ENCODE measurements at regions not wholly inside any gene's neighbourhood (a gene's known extent, or its start where the extent isn't known, plus 50 kb on each side); places are given as distances from the start of the nearest gene placed in this dataset.
A peak's percentile ranks its signal among the peaks of the same experiment; 100 is the strongest.

DNA sequence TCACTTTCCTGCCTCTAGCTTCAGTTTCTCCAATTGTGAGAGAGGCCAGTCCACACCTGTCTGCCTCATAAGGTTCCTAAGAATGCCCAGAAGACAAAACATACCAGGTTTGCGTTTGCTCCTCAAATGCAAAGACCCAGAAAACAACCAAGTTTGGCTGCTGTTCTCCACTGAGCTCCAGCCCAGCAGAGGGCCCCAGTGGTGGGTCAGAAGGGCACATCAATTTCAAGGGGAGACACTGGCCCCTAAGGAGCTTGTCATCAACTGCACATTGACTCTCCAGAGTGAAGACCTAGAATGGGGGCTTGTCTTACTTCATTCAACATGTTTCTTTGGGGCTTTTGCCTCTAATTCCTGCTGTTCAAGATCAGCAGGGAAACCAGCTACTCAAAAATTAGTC is 127.9 kb upstream of the SLC6A11 start:
- Histone ChIP-seq H3K79me2 (replicated peaks; ENCODE audit: insufficient read depth) (no peaks in the 10 kb centered on the region), H3F3A (replicated peaks; ENCODE audit: low read depth) (no peaks in the 10 kb centered on the region), H2AFZ (no peak overlapping the region), H3K4me2 (no peak overlapping the region), H3K27ac (ENCODE audit: low read depth) (no peak overlapping the region), H3K27me3 (ENCODE audit: insufficient read depth) (no peaks in the 10 kb centered on the region), H3K4me1 (ENCODE audit: insufficient read depth) (no peaks in the 10 kb centered on the region), H3K36me3 (ENCODE audit: insufficient read depth) (no peaks in the 10 kb centered on the region), H4K20me1 (replicated peaks; ENCODE audit: insufficient read depth) (no peaks in the 10 kb centered on the region), H3K9me2 (ENCODE audit: insufficient read depth) (no peaks in the 10 kb centered on the region), H3K4me3 (no peak overlapping the region)
- H3K27ac Mint-ChIP-seq: no peak overlapping the region
- peak; percentile 64 for ATAC-seq
- no peaks in the 10 kb centered on the region for H3K4me1 Mint-ChIP-seq
- H3K36me3 Mint-ChIP-seq (ENCODE audit: low read depth): no peaks in the 10 kb centered on the region
- TF ChIP-seq, protein P1, sequence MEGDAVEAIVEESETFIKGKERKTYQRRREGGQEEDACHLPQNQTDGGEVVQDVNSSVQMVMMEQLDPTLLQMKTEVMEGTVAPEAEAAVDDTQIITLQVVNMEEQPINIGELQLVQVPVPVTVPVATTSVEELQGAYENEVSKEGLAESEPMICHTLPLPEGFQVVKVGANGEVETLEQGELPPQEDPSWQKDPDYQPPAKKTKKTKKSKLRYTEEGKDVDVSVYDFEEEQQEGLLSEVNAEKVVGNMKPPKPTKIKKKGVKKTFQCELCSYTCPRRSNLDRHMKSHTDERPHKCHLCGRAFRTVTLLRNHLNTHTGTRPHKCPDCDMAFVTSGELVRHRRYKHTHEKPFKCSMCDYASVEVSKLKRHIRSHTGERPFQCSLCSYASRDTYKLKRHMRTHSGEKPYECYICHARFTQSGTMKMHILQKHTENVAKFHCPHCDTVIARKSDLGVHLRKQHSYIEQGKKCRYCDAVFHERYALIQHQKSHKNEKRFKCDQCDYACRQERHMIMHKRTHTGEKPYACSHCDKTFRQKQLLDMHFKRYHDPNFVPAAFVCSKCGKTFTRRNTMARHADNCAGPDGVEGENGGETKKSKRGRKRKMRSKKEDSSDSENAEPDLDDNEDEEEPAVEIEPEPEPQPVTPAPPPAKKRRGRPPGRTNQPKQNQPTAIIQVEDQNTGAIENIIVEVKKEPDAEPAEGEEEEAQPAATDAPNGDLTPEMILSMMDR (conservative IDR thresholded peaks at IDR 0.05; ENCODE audit: low read depth in 2 of 2): peak; percentile 32 to 60; a peak in 3 of 4 replicates
- TF ChIP-seq NANOG (IDR thresholded peaks at IDR 0.05; ENCODE audit: borderline replicate concordance): no peak
- peaks cover 2% of the 10 kb centered on the region for H3K27me3 Mint-ChIP-seq (ENCODE audit: insufficient read depth, low read depth, poor library complexity)
- no peaks in the 10 kb centered on the region for H3K9me3 Mint-ChIP-seq
- no peak overlapping the region for H3K4me3 Mint-ChIP-seq
- DNase-seq (ENCODE audit: low spot score): peak; percentile 25

DNA sequence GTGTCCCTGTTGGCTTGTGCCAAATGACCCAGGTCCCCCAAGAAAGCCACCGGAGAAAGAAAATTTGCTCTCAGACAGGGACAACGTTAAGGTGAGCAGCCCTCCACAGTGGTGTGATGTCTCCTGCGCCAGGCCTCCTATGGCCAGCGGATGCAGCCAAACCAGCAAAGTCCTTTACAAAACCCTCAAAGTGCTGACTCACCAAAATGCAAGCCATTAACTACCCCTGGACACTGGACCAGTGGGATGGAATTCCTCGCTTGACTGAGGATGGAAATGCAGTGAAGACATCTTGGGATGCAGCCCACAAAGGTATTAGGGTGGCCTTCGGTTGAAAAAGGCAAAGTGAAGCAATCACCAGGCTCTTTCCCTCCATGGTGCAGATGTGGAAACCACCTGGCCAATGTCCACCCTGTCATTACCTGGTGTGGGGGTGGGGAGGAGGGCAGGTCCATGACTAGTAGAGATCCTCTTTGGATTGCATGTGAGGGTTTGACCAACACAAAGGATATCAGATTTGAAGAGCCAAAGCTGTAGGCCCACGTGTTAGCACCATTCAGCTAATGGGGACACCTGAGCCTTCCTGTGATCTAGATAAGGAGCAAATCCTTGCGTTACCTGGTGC is 127.4 kb upstream of the SLC6A11 start:
- Histone ChIP-seq H3K4me1 (ENCODE audit: insufficient read depth) (no peaks in the 10 kb centered on the region), H2AFZ (no peak overlapping the region), H3F3A (replicated peaks; ENCODE audit: low read depth) (no peaks in the 10 kb centered on the region), H3K36me3 (ENCODE audit: insufficient read depth) (no peaks in the 10 kb centered on the region), H3K9me2 (ENCODE audit: insufficient read depth) (no peaks in the 10 kb centered on the region), H3K27me3 (ENCODE audit: insufficient read depth) (no peaks in the 10 kb centered on the region), H4K20me1 (replicated peaks; ENCODE audit: insufficient read depth) (no peaks in the 10 kb centered on the region), H3K4me2 (no peak overlapping the region), H3K4me3 (no peak overlapping the region), H3K27ac (ENCODE audit: low read depth) (no peak overlapping the region), H3K79me2 (replicated peaks; ENCODE audit: insufficient read depth) (no peaks in the 10 kb centered on the region)
- Mint-ChIP-seq H3K4me1 (no peaks in the 10 kb centered on the region), H3K27me3 (ENCODE audit: insufficient read depth, low read depth, poor library complexity) (peaks cover 2% of the 10 kb centered on the region), H3K9me3 (no peaks in the 10 kb centered on the region), H3K27ac (no peak overlapping the region), H3K4me3 (no peak overlapping the region), H3K36me3 (ENCODE audit: low read depth) (no peaks in the 10 kb centered on the region)
- ATAC-seq (no peak), DNase-seq (ENCODE audit: low spot score) (no peak)
- TF ChIP-seq ZNF331 (CRISPR knock-in tag; IDR thresholded peaks at IDR 0.05; ENCODE audit: low read depth) (no peak), STAT1 (IDR thresholded peaks at IDR 0.05; ENCODE audit: unreplicated experiment) (no peak), EZH2 (IDR thresholded peaks at IDR 0.05; ENCODE audit: low read depth, unreplicated experiment) (no peak), CREB1 (CRISPR knock-in tag; IDR thresholded peaks at IDR 0.05; ENCODE audit: low read depth) (no peak), POLR2AphosphoS5 (IDR thresholded peaks at IDR 0.05; ENCODE audit: low read depth) (no peak)
- TF ChIP-seq, protein P2, sequence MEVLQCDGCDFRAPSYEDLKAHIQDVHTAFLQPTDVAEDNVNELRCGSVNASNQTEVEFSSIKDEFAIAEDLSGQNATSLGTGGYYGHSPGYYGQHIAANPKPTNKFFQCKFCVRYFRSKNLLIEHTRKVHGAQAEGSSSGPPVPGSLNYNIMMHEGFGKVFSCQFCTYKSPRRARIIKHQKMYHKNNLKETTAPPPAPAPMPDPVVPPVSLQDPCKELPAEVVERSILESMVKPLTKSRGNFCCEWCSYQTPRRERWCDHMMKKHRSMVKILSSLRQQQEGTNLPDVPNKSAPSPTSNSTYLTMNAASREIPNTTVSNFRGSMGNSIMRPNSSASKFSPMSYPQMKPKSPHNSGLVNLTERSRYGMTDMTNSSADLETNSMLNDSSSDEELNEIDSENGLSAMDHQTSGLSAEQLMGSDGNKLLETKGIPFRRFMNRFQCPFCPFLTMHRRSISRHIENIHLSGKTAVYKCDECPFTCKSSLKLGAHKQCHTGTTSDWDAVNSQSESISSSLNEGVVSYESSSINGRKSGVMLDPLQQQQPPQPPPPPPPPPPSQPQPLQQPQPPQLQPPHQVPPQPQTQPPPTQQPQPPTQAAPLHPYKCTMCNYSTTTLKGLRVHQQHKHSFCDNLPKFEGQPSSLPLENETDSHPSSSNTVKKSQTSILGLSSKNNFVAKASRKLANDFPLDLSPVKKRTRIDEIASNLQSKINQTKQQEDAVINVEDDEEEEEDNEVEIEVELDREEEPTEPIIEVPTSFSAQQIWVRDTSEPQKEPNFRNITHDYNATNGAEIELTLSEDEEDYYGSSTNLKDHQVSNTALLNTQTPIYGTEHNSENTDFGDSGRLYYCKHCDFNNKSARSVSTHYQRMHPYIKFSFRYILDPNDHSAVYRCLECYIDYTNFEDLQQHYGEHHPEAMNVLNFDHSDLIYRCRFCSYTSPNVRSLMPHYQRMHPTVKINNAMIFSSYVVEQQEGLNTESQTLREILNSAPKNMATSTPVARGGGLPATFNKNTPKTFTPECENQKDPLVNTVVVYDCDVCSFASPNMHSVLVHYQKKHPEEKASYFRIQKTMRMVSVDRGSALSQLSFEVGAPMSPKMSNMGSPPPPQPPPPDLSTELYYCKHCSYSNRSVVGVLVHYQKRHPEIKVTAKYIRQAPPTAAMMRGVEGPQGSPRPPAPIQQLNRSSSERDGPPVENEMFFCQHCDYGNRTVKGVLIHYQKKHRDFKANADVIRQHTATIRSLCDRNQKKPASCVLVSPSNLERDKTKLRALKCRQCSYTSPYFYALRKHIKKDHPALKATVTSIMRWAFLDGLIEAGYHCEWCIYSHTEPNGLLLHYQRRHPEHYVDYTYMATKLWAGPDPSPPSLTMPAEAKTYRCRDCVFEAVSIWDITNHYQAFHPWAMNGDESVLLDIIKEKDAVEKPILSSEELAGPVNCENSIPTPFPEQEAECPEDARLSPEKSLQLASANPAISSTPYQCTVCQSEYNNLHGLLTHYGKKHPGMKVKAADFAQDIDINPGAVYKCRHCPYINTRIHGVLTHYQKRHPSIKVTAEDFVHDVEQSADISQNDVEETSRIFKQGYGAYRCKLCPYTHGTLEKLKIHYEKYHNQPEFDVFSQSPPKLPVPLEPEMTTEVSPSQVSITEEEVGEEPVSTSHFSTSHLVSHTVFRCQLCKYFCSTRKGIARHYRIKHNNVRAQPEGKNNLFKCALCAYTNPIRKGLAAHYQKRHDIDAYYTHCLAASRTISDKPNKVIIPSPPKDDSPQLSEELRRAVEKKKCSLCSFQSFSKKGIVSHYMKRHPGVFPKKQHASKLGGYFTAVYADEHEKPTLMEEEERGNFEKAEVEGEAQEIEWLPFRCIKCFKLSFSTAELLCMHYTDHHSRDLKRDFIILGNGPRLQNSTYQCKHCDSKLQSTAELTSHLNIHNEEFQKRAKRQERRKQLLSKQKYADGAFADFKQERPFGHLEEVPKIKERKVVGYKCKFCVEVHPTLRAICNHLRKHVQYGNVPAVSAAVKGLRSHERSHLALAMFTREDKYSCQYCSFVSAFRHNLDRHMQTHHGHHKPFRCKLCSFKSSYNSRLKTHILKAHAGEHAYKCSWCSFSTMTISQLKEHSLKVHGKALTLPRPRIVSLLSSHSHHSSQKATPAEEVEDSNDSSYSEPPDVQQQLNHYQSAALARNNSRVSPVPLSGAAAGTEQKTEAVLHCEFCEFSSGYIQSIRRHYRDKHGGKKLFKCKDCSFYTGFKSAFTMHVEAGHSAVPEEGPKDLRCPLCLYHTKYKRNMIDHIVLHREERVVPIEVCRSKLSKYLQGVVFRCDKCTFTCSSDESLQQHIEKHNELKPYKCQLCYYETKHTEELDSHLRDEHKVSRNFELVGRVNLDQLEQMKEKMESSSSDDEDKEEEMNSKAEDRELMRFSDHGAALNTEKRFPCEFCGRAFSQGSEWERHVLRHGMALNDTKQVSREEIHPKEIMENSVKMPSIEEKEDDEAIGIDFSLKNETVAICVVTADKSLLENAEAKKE (CRISPR knock-in tag; IDR thresholded peaks at IDR 0.05): no peak
- TF ChIP-seq, protein P1 (conservative IDR thresholded peaks at IDR 0.05; ENCODE audit: low read depth in 2 of 2): no peak
- TF ChIP-seq, protein P3, sequence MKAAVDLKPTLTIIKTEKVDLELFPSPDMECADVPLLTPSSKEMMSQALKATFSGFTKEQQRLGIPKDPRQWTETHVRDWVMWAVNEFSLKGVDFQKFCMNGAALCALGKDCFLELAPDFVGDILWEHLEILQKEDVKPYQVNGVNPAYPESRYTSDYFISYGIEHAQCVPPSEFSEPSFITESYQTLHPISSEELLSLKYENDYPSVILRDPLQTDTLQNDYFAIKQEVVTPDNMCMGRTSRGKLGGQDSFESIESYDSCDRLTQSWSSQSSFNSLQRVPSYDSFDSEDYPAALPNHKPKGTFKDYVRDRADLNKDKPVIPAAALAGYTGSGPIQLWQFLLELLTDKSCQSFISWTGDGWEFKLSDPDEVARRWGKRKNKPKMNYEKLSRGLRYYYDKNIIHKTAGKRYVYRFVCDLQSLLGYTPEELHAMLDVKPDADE (IDR thresholded peaks at IDR 0.05): no peak
